Uterus (tissue), 3 donors: ENCODE measurements at regions not wholly inside any gene's neighbourhood (a gene's known extent, or its start where the extent isn't known, plus 50 kb on each side); places are given as distances from the start of the nearest gene placed in this dataset.

Experiments
- DNase-seq, 2 donors: peaks; one replicate each; pipeline ENCODE4 v3.0.0-alpha.2; 2019 to 2020
- H3K27ac ChIP-seq, 2 donors: fragments of 200-600 bp; sonication (generic); 1 replicate in 1 of 2; 2 replicates in 1 of 2; pipeline ENCODE4 v1.5.1; 2016 to 2018
- H3K27me3 ChIP-seq, 2 donors: fragments of 200-600 bp; sonication (generic); one replicate each; pipeline ENCODE4 v1.5.1; 2018 to 2019; ENCODE audit warnings: control low read depth in 1 of 2
- H3K36me3 ChIP-seq, 2 donors: fragments of 200-600 bp; sonication (generic); one replicate each; pipeline ENCODE4 v1.5.1; 2019; ENCODE audit warnings: control low read depth in 1 of 2
- H3K4me1 ChIP-seq, 2 donors: fragments of 200-600 bp; sonication (generic); one replicate each; pipeline ENCODE4 v1.5.1; 2018 to 2019; ENCODE audit warnings: control low read depth in 1 of 2
- H3K4me3 ChIP-seq, 2 donors: fragments of 200-600 bp; sonication (generic); 1 replicate in 1 of 2; 2 replicates in 1 of 2; pipeline ENCODE4 v1.5.1; 2018 to 2019; ENCODE audit warnings: mild to moderate bottlenecking in 1 of 2
- H3K9me3 ChIP-seq, 2 donors: fragments of 200-600 bp; sonication (generic); one replicate each; pipeline ENCODE4 v1.5.1; 2019; ENCODE audit warnings: control low read depth in 1 of 2
- POLR2A ChIP-seq, 2 donors: fragments of 450-650 bp; IDR thresholded peaks; one replicate each; pipeline ENCODE4 v1.6.1; 2016; ENCODE audit warnings: antibody characterized with exemption in 2 of 2, mild to moderate bottlenecking in 1 of 2, moderate library complexity in 1 of 2
- intact Hi-C: fragments of 100-400 bp; cut with DNase I; formaldehyde crosslinking; loops from one replicate; pipeline ENCODE4 v1.15.1; 2023; ENCODE audit warnings: low total_unique reads
- TF ChIP-seq, protein P1 (sequence below), 4 experiments: fragments of 200-600 bp in 2 of 4; fragments of 450-650 bp in 2 of 4; sonication (generic) in 2 of 4; IDR thresholded peaks; one replicate each; pipeline ENCODE4 v1.5.1; 2016 to 2019; ENCODE audit warnings: antibody characterized with exemption in 4 of 4, mild to moderate bottlenecking in 2 of 4, moderate library complexity in 1 of 4
- donor health status: DM: yes; HTN: yes; CAD: no.

GRCh38 chr9:100720922-100721321, 143.0 kb downstream of the CAVIN4 start:
- no peaks in the 10 kb centered on the region for H3K27me3 ChIP-seq
- DNase-seq = no peak
- no peak for TF ChIP-seq POLR2A (IDR thresholded peaks at IDR 0.05)
- TF ChIP-seq, protein P1, sequence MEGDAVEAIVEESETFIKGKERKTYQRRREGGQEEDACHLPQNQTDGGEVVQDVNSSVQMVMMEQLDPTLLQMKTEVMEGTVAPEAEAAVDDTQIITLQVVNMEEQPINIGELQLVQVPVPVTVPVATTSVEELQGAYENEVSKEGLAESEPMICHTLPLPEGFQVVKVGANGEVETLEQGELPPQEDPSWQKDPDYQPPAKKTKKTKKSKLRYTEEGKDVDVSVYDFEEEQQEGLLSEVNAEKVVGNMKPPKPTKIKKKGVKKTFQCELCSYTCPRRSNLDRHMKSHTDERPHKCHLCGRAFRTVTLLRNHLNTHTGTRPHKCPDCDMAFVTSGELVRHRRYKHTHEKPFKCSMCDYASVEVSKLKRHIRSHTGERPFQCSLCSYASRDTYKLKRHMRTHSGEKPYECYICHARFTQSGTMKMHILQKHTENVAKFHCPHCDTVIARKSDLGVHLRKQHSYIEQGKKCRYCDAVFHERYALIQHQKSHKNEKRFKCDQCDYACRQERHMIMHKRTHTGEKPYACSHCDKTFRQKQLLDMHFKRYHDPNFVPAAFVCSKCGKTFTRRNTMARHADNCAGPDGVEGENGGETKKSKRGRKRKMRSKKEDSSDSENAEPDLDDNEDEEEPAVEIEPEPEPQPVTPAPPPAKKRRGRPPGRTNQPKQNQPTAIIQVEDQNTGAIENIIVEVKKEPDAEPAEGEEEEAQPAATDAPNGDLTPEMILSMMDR (IDR thresholded peaks at IDR 0.05) = no peak
- intact Hi-C loops = no loop called here
- H3K4me3 ChIP-seq = no peak overlapping the region
- H3K27ac ChIP-seq = no peak overlapping the region
- no peaks in the 10 kb centered on the region for H3K36me3 ChIP-seq
- no peaks in the 10 kb centered on the region for H3K9me3 ChIP-seq
- H3K4me1 ChIP-seq = no peaks in the 10 kb centered on the region

DNA sequence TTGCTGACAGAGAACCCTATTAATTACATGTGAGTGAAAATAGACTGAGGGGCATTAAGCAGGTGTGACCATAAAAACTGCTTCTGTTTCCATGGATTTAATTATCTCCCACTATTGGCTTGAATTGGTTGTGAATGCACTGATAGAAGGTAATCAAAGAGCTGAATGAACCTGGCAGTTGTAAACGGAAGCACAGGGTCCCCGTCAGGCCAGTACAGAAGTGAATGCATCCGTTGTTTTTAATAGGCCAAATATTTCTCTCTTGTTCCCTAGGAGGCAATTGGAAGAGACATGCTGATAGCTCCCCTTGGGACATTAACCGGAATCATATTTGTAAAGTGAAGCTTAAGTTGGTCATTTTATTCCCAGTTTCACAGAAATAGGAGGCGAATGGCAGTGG, 147.0 kb downstream of the CAVIN4 start:
- no peaks in the 10 kb centered on the region for H3K4me1 ChIP-seq
- TF ChIP-seq POLR2A (IDR thresholded peaks at IDR 0.05) = no peak
- TF ChIP-seq, protein P1 (IDR thresholded peaks at IDR 0.05) = no peak
- no peak overlapping the region for H3K4me3 ChIP-seq
- no peaks in the 10 kb centered on the region for H3K9me3 ChIP-seq
- no peak overlapping the region for H3K27ac ChIP-seq
- H3K36me3 ChIP-seq = no peaks in the 10 kb centered on the region
- DNase-seq = no peak
- no peaks in the 10 kb centered on the region for H3K27me3 ChIP-seq
- intact Hi-C loops = no loop called here

DNA sequence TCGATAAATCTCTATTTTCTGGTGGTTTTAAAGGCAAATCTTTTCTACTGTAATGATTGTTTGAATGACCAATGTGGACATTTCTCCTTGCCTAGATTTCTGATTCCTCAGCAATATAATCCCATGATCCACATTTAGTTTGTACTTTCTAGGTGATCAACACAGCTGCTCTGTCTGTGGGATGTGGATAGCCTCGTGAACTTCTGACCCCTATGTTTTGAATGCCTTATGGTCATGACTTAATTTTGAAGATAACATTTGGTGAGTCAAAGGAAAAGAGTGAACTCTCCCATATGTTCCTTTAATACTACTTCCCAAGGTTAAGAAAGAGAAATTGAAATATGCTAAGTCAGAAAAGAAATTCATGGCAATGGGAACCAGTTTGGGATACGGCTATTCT, 147.5 kb downstream of the CAVIN4 start:
- Histone ChIP-seq H3K27ac (no peak overlapping the region), H3K4me1 (no peaks in the 10 kb centered on the region), H3K9me3 (no peaks in the 10 kb centered on the region), H3K36me3 (no peaks in the 10 kb centered on the region), H3K27me3 (no peaks in the 10 kb centered on the region), H3K4me3 (no peak overlapping the region)
- TF ChIP-seq, protein P1 (IDR thresholded peaks at IDR 0.05) = no peak
- TF ChIP-seq POLR2A (IDR thresholded peaks at IDR 0.05) = no peak
- no peak for DNase-seq
- intact Hi-C loops = no loop called here

GRCh38 chr9:100729336-100729895, 151.5 kb downstream of the CAVIN4 start:
- H3K27me3 ChIP-seq = no peaks in the 10 kb centered on the region
- intact Hi-C loops = no loop called here
- no peaks in the 10 kb centered on the region for H3K36me3 ChIP-seq
- H3K9me3 ChIP-seq = no peaks in the 10 kb centered on the region
- H3K4me1 ChIP-seq = no peaks in the 10 kb centered on the region
- TF ChIP-seq, protein P1 (IDR thresholded peaks at IDR 0.05) = no peak
- no peak for TF ChIP-seq POLR2A (IDR thresholded peaks at IDR 0.05)
- H3K27ac ChIP-seq = no peak overlapping the region
- no peak overlapping the region for H3K4me3 ChIP-seq
- DNase-seq = no peak

- Histone ChIP-seq H3K4me1 (no peaks in the 10 kb centered on the region), H3K27me3 (no peaks in the 10 kb centered on the region), H3K27ac (no peak overlapping the region), H3K4me3 (no peak overlapping the region), H3K9me3 (no peaks in the 10 kb centered on the region), H3K36me3 (no peaks in the 10 kb centered on the region)
- intact Hi-C loops = no loop called here
- no peak for TF ChIP-seq POLR2A (IDR thresholded peaks at IDR 0.05)
- DNase-seq = no peak
These were observed 152.2 kb downstream of the CAVIN4 start for GRCh38 chr9:100730086-100730485.

DNA sequence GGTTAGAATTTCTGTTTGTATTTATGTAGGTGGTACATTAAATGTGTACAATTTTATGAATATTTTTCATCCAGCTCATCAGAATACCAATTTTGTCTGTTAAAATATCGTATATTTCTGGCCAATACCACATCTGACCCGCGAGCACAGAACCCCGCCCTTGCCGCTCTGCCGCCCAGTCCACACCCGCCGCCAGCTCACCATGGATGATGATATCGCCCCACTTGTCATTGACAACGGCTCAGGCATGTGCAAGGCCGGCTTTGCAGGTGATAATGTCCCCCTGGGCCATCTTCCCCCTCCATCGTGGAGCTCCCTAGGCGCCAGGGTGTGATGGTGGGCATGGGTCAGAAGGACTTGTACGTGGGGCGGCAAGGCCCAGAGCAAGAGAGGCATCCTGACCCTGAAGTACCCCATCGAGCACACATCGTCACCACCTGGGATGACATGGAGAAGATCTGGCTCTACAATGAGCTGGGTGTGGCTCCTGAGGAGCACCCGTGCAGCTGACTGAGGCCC, 153.2 kb downstream of the CAVIN4 start:
- Histone ChIP-seq H3K4me3 (no peak overlapping the region), H3K36me3 (no peaks in the 10 kb centered on the region), H3K27ac (no peak overlapping the region), H3K4me1 (no peaks in the 10 kb centered on the region), H3K27me3 (no peaks in the 10 kb centered on the region), H3K9me3 (no peaks in the 10 kb centered on the region)
- TF ChIP-seq, protein P1 (IDR thresholded peaks at IDR 0.05) = no peak
- TF ChIP-seq POLR2A (IDR thresholded peaks at IDR 0.05) = no peak
- intact Hi-C loops = no loop called here
- no peak for DNase-seq
